ENCODE measurements at regions not wholly inside any gene's neighbourhood (a gene's known extent, or its start where the extent isn't known, plus 50 kb on each side); places are given as distances from the start of the nearest gene placed in this dataset.

DNA sequence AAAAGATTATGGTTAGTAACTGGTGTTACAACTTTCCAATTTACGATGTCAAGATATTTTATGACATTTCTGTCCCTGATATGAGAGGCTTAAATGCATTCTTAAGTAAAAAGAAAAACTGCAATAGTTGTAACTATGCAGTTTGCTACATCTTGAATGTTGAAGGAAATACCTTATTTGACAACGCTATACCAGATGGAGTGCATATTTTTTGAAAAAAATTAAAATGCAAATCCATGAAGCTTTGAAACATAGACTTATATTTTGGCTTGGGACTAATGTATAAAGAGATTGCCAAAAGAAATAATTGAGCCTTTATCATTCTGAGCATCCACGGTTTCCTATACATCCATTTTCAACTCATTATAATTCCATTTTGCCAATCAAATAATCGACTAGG is 579.4 kb downstream of the TAF11L14 start:
- WGBS, 2 donors, result 50 to 62% methylated on average over 4 of the region's 4 CpGs
- Histone ChIP-seq H3K4me3 (no peak overlapping the region), H3K27ac (no peak overlapping the region), H3K9me3 (no peaks in the 10 kb centered on the region), H3K36me3 (replicated peaks in 1 of 2; ENCODE audit: insufficient read depth in 1 of 2, low read depth in 2 of 2) (no peaks in the 10 kb centered on the region), H3K27me3 (no peaks in the 10 kb centered on the region), H3K4me1 (no peaks in the 10 kb centered on the region)
- DNase-seq (no peak), ATAC-seq (no peak)
- intact Hi-C loops (cut with DNase I), result no loop called here
- TF ChIP-seq, protein P1, sequence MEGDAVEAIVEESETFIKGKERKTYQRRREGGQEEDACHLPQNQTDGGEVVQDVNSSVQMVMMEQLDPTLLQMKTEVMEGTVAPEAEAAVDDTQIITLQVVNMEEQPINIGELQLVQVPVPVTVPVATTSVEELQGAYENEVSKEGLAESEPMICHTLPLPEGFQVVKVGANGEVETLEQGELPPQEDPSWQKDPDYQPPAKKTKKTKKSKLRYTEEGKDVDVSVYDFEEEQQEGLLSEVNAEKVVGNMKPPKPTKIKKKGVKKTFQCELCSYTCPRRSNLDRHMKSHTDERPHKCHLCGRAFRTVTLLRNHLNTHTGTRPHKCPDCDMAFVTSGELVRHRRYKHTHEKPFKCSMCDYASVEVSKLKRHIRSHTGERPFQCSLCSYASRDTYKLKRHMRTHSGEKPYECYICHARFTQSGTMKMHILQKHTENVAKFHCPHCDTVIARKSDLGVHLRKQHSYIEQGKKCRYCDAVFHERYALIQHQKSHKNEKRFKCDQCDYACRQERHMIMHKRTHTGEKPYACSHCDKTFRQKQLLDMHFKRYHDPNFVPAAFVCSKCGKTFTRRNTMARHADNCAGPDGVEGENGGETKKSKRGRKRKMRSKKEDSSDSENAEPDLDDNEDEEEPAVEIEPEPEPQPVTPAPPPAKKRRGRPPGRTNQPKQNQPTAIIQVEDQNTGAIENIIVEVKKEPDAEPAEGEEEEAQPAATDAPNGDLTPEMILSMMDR (IDR thresholded peaks at IDR 0.05), result no peak
- TF ChIP-seq POLR2A (IDR thresholded peaks at IDR 0.05), result no peak

DNA sequence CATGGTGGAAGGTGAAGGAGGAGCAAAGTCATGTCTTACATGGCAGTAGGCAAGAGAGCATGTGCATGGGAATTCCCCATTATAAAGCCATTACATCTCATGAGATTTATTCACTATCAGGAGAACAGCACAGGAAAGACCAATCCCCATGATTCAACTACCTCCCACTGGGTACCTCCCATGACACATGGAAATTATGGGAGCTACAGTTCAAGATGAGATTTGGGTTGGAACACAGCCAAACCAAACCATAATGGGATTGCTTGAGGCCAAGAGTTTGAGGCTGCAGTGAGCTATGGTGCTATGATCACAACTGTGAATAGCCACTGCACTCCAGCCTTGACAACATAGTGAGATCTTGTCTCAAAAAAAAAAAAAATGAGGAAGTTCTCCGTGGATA is 581.8 kb downstream of the TAF11L14 start:
- intact Hi-C loops (cut with DNase I), result no loop called here
- no peaks in the 10 kb centered on the region for H3K27me3 ChIP-seq
- no peaks in the 10 kb centered on the region for H3K4me1 ChIP-seq
- no peak overlapping the region for H3K4me3 ChIP-seq
- TF ChIP-seq, protein P1 (IDR thresholded peaks at IDR 0.05), result no peak
- no peak for TF ChIP-seq POLR2A (IDR thresholded peaks at IDR 0.05)
- H3K9me3 ChIP-seq, result no peaks in the 10 kb centered on the region
- H3K36me3 ChIP-seq (replicated peaks in 1 of 2; ENCODE audit: insufficient read depth in 1 of 2, low read depth in 2 of 2), result no peaks in the 10 kb centered on the region
- 23 to 55% methylated on average over 1 of the region's 1 CpG for WGBS, 2 donors
- DNase-seq (no peak), ATAC-seq (no peak)
- H3K27ac ChIP-seq, result no peak overlapping the region

DNA sequence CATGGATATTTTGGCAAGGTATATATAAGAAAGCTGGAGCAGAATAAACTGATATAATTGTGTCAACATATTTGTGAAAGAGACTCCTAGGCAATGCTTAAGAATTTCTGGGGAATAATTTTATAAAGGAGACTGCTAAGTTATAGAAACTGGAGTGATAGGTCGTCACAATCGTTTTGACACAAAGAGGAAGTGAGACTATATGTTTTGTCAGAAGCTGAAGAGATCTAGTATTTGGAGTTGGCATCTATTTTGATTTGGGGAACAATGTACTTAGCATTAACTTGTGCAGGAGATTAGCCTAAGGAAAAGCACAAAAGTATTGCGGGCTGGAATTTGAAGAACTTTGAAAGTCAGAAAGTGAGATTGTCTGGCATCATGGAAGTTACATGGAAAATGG is 582.5 kb downstream of the TAF11L14 start:
- no peak overlapping the region for H3K27ac ChIP-seq
- no peaks in the 10 kb centered on the region for H3K4me1 ChIP-seq
- no peaks in the 10 kb centered on the region for H3K36me3 ChIP-seq (replicated peaks in 1 of 2; ENCODE audit: insufficient read depth in 1 of 2, low read depth in 2 of 2)
- H3K9me3 ChIP-seq, result no peaks in the 10 kb centered on the region
- no peak for ATAC-seq
- 49 to 56% methylated on average over 3 of the region's 3 CpGs for WGBS, 2 donors
- DNase-seq, result no peak
- intact Hi-C loops (cut with DNase I), result no loop called here
- H3K27me3 ChIP-seq, result no peaks in the 10 kb centered on the region
- TF ChIP-seq POLR2A (IDR thresholded peaks at IDR 0.05), result no peak
- TF ChIP-seq, protein P1 (IDR thresholded peaks at IDR 0.05), result no peak
- H3K4me3 ChIP-seq, result no peak overlapping the region

DNA sequence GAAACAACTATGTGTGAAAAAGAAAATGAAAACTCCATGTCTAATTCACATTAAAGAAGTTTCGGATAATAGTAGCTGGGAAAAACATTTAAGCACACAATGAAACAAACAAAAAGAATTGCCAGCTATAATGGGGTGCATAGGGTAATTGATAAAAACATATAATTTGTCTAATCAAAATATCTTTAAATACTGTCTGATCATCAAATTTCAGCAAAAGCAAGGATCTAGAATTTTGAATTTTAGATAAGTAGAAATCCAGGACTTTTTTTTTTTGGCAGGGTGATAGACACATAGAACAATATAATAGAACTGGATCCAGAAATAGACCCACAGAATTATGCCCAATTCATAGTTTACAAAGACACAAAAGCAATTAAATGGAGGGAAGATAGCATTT is 585.0 kb downstream of the TAF11L14 start:
- H3K27ac ChIP-seq, result no peak overlapping the region
- intact Hi-C loops (cut with DNase I), result no loop called here
- DNase-seq, result no peak
- no peaks in the 10 kb centered on the region for H3K36me3 ChIP-seq (replicated peaks in 1 of 2; ENCODE audit: insufficient read depth in 1 of 2, low read depth in 2 of 2)
- ATAC-seq, result no peak
- TF ChIP-seq, protein P1 (IDR thresholded peaks at IDR 0.05), result no peak
- no peak for TF ChIP-seq POLR2A (IDR thresholded peaks at IDR 0.05)
- no peaks in the 10 kb centered on the region for H3K27me3 ChIP-seq
- H3K4me3 ChIP-seq, result no peak overlapping the region
- WGBS, 2 donors, result 60 to 65% methylated on average over 1 of the region's 1 CpG
- H3K4me1 ChIP-seq, result no peaks in the 10 kb centered on the region
- no peaks in the 10 kb centered on the region for H3K9me3 ChIP-seq

DNA sequence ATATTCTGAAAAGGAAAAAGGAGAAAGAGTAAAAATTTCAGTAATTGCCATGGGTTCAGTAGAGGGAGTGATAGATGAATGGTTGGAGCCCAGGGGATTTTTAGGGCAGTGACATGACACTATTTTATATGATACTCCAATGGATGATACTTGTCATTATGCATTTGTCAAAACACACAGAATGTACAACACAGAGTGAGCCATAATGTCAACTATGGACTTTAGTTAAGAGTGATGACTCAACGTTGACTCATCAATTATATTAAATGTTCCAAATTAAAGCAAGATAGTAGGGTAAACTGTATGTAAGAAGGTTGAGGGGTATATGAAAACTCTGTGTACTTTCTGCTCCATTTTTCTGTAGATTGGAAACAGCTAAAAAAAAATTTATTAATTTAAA is 586.4 kb downstream of the TAF11L14 start:
- ATAC-seq (no peak), DNase-seq (no peak)
- 42 to 68% methylated on average over 1 of the region's 1 CpG for WGBS, 2 donors
- intact Hi-C loops (cut with DNase I), result no loop called here
- Histone ChIP-seq H3K4me1 (no peaks in the 10 kb centered on the region), H3K9me3 (no peaks in the 10 kb centered on the region), H3K27me3 (no peaks in the 10 kb centered on the region), H3K27ac (no peak overlapping the region), H3K36me3 (replicated peaks in 1 of 2; ENCODE audit: insufficient read depth in 1 of 2, low read depth in 2 of 2) (no peaks in the 10 kb centered on the region), H3K4me3 (no peak overlapping the region)
- TF ChIP-seq, protein P1 (IDR thresholded peaks at IDR 0.05), result no peak
- no peak for TF ChIP-seq POLR2A (IDR thresholded peaks at IDR 0.05)

Data from body of pancreas (tissue), 4 donors.